ENCODE measurements at regions not wholly inside any gene's neighbourhood (a gene's known extent, or its start where the extent isn't known, plus 50 kb on each side); places are given as distances from the start of the nearest gene placed in this dataset.

GRCh38 chr4:124526769-124527168 is 185.8 kb downstream of the ANKRD50 start:
- ChIA-PET POLR2A (no interaction called here), CTCF (no interaction called here)
- no peak for TF ChIP-seq TARDBP (IDR thresholded peaks at IDR 0.05)
- no peak for TF ChIP-seq CTBP1 (IDR thresholded peaks at IDR 0.05; ENCODE audit: borderline replicate concordance)
- no peak for TF ChIP-seq NFRKB (IDR thresholded peaks at IDR 0.05)
- TF ChIP-seq SP1 (IDR thresholded peaks at IDR 0.05), result no peak
- TF ChIP-seq FOXK2 (IDR thresholded peaks at IDR 0.05), result no peak
- no peak for TF ChIP-seq ZNF384 (IDR thresholded peaks at IDR 0.05)
- no peak for TF ChIP-seq FOXA1 (IDR thresholded peaks at IDR 0.05)
- no peak for TF ChIP-seq LEF1 (IDR thresholded peaks at IDR 0.05; ENCODE audit: borderline replicate concordance)
- TF ChIP-seq L3MBTL2 (conservative IDR thresholded peaks at IDR 0.05), result no peak
- TF ChIP-seq HDGF (IDR thresholded peaks at IDR 0.05; ENCODE audit: borderline replicate concordance), result no peak
- no peak for TF ChIP-seq BHLHE40 (IDR thresholded peaks at IDR 0.05; ENCODE audit: borderline replicate concordance)
- TF ChIP-seq ELF4 (IDR thresholded peaks at IDR 0.05), result no peak
- no peak for TF ChIP-seq FOXM1 (IDR thresholded peaks at IDR 0.05; ENCODE audit: borderline replicate concordance)
- no peak for DNase-seq (ENCODE audit: extremely low spot score)

- ChIA-PET CTCF (no interaction called here), POLR2A (no interaction called here)
- no peak for TF ChIP-seq FOXM1 (IDR thresholded peaks at IDR 0.05; ENCODE audit: borderline replicate concordance)
- no peak for TF ChIP-seq FOXA1 (IDR thresholded peaks at IDR 0.05)
- no peak for TF ChIP-seq FOXK2 (IDR thresholded peaks at IDR 0.05)
- TF ChIP-seq SP1 (IDR thresholded peaks at IDR 0.05), result no peak
- TF ChIP-seq NFRKB (IDR thresholded peaks at IDR 0.05), result no peak
- TF ChIP-seq HDGF (IDR thresholded peaks at IDR 0.05; ENCODE audit: borderline replicate concordance), result no peak
- no peak for TF ChIP-seq SUZ12 (IDR thresholded peaks at IDR 0.05)
- TF ChIP-seq LEF1 (IDR thresholded peaks at IDR 0.05; ENCODE audit: borderline replicate concordance), result no peak
- TF ChIP-seq ARNT (IDR thresholded peaks at IDR 0.05), result no peak
- TF ChIP-seq TARDBP (IDR thresholded peaks at IDR 0.05), result no peak
- no peak for DNase-seq (ENCODE audit: extremely low spot score)
Measured at GRCh38 chr4:124527364-124527763, 185.2 kb downstream of the ANKRD50 start.

GRCh38 chr4:124529131-124529530 is 183.4 kb downstream of the ANKRD50 start:
- no peak for DNase-seq (ENCODE audit: extremely low spot score)
- TF ChIP-seq CTBP1 (IDR thresholded peaks at IDR 0.05; ENCODE audit: borderline replicate concordance), result no peak
- no peak for TF ChIP-seq SUZ12 (IDR thresholded peaks at IDR 0.05)
- CTCF ChIA-PET, result no interaction called here
- POLR2A ChIA-PET, result no interaction called here

- POLR2A ChIA-PET, result no interaction called here
Measured at GRCh38 chr4:124530464-124531077, 182.0 kb downstream of the ANKRD50 start.

GRCh38 chr4:124534131-124534530 is 178.4 kb downstream of the ANKRD50 start:
- CTCF ChIA-PET, result no interaction called here
- DNase-seq (ENCODE audit: extremely low spot score), result no peak
- no peak for TF ChIP-seq CTBP1 (IDR thresholded peaks at IDR 0.05; ENCODE audit: borderline replicate concordance)
- no peak for TF ChIP-seq L3MBTL2 (conservative IDR thresholded peaks at IDR 0.05)
- TF ChIP-seq FOXM1 (IDR thresholded peaks at IDR 0.05; ENCODE audit: borderline replicate concordance), result no peak
- no peak for TF ChIP-seq PKNOX1 (IDR thresholded peaks at IDR 0.05)
- TF ChIP-seq HDGF (IDR thresholded peaks at IDR 0.05; ENCODE audit: borderline replicate concordance), result no peak
- no peak for TF ChIP-seq FOXA1 (IDR thresholded peaks at IDR 0.05)
- POLR2A ChIA-PET, result no interaction called here

More at GRCh38 chr4:124530464-124531077, 182.0 kb downstream of the ANKRD50 start:
- DNase-seq (ENCODE audit: extremely low spot score), result no peak
- TF ChIP-seq FOXA1 (IDR thresholded peaks at IDR 0.05) (no peak), L3MBTL2 (conservative IDR thresholded peaks at IDR 0.05) (no peak), FOXK2 (IDR thresholded peaks at IDR 0.05) (no peak), TARDBP (IDR thresholded peaks at IDR 0.05) (no peak), SP1 (IDR thresholded peaks at IDR 0.05) (no peak), PKNOX1 (IDR thresholded peaks at IDR 0.05) (no peak), FOXM1 (IDR thresholded peaks at IDR 0.05; ENCODE audit: borderline replicate concordance) (no peak), ZNF384 (IDR thresholded peaks at IDR 0.05) (no peak), LEF1 (IDR thresholded peaks at IDR 0.05; ENCODE audit: borderline replicate concordance) (no peak), ARNT (IDR thresholded peaks at IDR 0.05) (no peak), NFRKB (IDR thresholded peaks at IDR 0.05) (no peak), HDGF (IDR thresholded peaks at IDR 0.05; ENCODE audit: borderline replicate concordance) (no peak), BHLHE40 (IDR thresholded peaks at IDR 0.05; ENCODE audit: borderline replicate concordance) (no peak), ELF4 (IDR thresholded peaks at IDR 0.05) (no peak), SUZ12 (IDR thresholded peaks at IDR 0.05) (no peak), CTBP1 (IDR thresholded peaks at IDR 0.05; ENCODE audit: borderline replicate concordance) (no peak)
- CTCF ChIA-PET, result no interaction called here

GRCh38 chr4:124535003-124535402 is 177.5 kb downstream of the ANKRD50 start:
- TF ChIP-seq FOXA1 (IDR thresholded peaks at IDR 0.05) (no peak), ZNF384 (IDR thresholded peaks at IDR 0.05) (0 out of 2 replicates have a peak, but pooled peaks have one; percentile 38), SUZ12 (IDR thresholded peaks at IDR 0.05) (no peak), PKNOX1 (IDR thresholded peaks at IDR 0.05) (no peak)
- ChIA-PET POLR2A (no interaction called here), CTCF (interaction anchor here (0.5 kb wide), 1 partner anchor 429 kb away, joined by 3 read pairs; no protein-coding TSS in a partner anchor)
- no peak for DNase-seq (ENCODE audit: extremely low spot score)

- ChIA-PET POLR2A (no interaction called here), CTCF (no interaction called here)
- TF ChIP-seq SP1 (IDR thresholded peaks at IDR 0.05), result no peak
- no peak for TF ChIP-seq HDGF (IDR thresholded peaks at IDR 0.05; ENCODE audit: borderline replicate concordance)
- no peak for TF ChIP-seq SUZ12 (IDR thresholded peaks at IDR 0.05)
- TF ChIP-seq PKNOX1 (IDR thresholded peaks at IDR 0.05), result no peak
- no peak for TF ChIP-seq TARDBP (IDR thresholded peaks at IDR 0.05)
- TF ChIP-seq ARNT (IDR thresholded peaks at IDR 0.05), result no peak
- no peak for TF ChIP-seq NFRKB (IDR thresholded peaks at IDR 0.05)
- no peak for TF ChIP-seq LEF1 (IDR thresholded peaks at IDR 0.05; ENCODE audit: borderline replicate concordance)
- no peak for TF ChIP-seq CTBP1 (IDR thresholded peaks at IDR 0.05; ENCODE audit: borderline replicate concordance)
- TF ChIP-seq FOXA1 (IDR thresholded peaks at IDR 0.05), result no peak
- no peak for TF ChIP-seq FOXM1 (IDR thresholded peaks at IDR 0.05; ENCODE audit: borderline replicate concordance)
- no peak for TF ChIP-seq FOXK2 (IDR thresholded peaks at IDR 0.05)
- TF ChIP-seq ZNF384 (IDR thresholded peaks at IDR 0.05), result no peak
- no peak for TF ChIP-seq BHLHE40 (IDR thresholded peaks at IDR 0.05; ENCODE audit: borderline replicate concordance)
- no peak for TF ChIP-seq L3MBTL2 (conservative IDR thresholded peaks at IDR 0.05)
- no peak for TF ChIP-seq ELF4 (IDR thresholded peaks at IDR 0.05)
- no peak for DNase-seq (ENCODE audit: extremely low spot score)
Measured at GRCh38 chr4:124536946-124537345, 175.6 kb downstream of the ANKRD50 start.
